Activated CD4-positive, alpha-beta T cell treated with anti-CD3 and anti-CD28 coated beads for 36 hours (primary cell): ENCODE measurements at regions not wholly inside any gene's neighbourhood (a gene's known extent, or its start where the extent isn't known, plus 50 kb on each side); places are given as distances from the start of the nearest gene placed in this dataset.
"Not testable (repeated sequence)": the region's sequence is repeated elsewhere in the genome, so short reads cannot be mapped to it uniquely, and the experiment has no call there.

Source experiments
- ATAC-seq: fragments of 200-7000 bp; cut with Tn5 transposase; one replicate; pipeline ENCODE4 v1.10.0; 2021; ENCODE audit warnings: mild to moderate bottlenecking, moderate library complexity
- CTCF ChIA-PET: fragments of 350-600 bp; sonication (Branson Sonifier 250); formaldehyde crosslinking; loops from one replicate; lab custom pipeline; 2021; ENCODE audit warnings: antibody characterized with exemption; lab: Charles Lee
- POLR2A ChIA-PET: fragments of 350-600 bp; sonication (Branson Sonifier 250); formaldehyde crosslinking; loops from one replicate; lab custom pipeline; 2021; ENCODE audit warnings: antibody characterized with exemption, inconsistent platforms; lab: Charles Lee
- DNase-seq: peaks from one replicate; pipeline ENCODE4 v3.0.0-alpha.2; 2020
- H3K27ac Mint-ChIP-seq: one replicate; pipeline ENCODE4 v1.8.0; 2021; ENCODE audit warnings: mixed read lengths
- H3K27me3 Mint-ChIP-seq: one replicate; pipeline ENCODE4 v1.8.0; 2021; ENCODE audit warnings: mixed read lengths
- H3K36me3 Mint-ChIP-seq: one replicate; pipeline ENCODE4 v1.8.0; 2021; ENCODE audit warnings: low read depth, mixed read lengths
- H3K4me1 Mint-ChIP-seq: one replicate; pipeline ENCODE4 v1.8.0; 2021; ENCODE audit warnings: mixed read lengths
- H3K4me3 Mint-ChIP-seq: one replicate; pipeline ENCODE4 v1.8.0; 2021; ENCODE audit warnings: mild to moderate bottlenecking, moderate library complexity, mixed read lengths
- H3K9me3 Mint-ChIP-seq: one replicate; pipeline ENCODE4 v1.8.0; 2021; ENCODE audit warnings: low read depth, mixed read lengths
- intact Hi-C, 2 experiments: fragments of 100-400 bp; cut with DNase I in 1 of 2; cut with micrococcal nuclease in 1 of 2; formaldehyde crosslinking; loops; one replicate each; pipeline versions ENCODE4 v1.14.2 to v1.15.1; 2022 to 2024; cut with DNase I, micrococcal nuclease

- H3K4me3 Mint-ChIP-seq = no peak overlapping the region
- POLR2A ChIA-PET = no interaction called here
- H3K9me3 Mint-ChIP-seq = peaks cover 3% of the 10 kb centered on the region
- no peak overlapping the region for H3K27ac Mint-ChIP-seq
- H3K36me3 Mint-ChIP-seq = no peaks in the 10 kb centered on the region
- no peaks in the 10 kb centered on the region for H3K27me3 Mint-ChIP-seq
- CTCF ChIA-PET = no interaction called here
- ATAC-seq (no peak), DNase-seq (no peak)
- intact Hi-C loops = no loop called here
- no peaks in the 10 kb centered on the region for H3K4me1 Mint-ChIP-seq
Measured at GRCh38 chr2:185391543-185391942, 347.1 kb upstream of the FSIP2 start.

DNA sequence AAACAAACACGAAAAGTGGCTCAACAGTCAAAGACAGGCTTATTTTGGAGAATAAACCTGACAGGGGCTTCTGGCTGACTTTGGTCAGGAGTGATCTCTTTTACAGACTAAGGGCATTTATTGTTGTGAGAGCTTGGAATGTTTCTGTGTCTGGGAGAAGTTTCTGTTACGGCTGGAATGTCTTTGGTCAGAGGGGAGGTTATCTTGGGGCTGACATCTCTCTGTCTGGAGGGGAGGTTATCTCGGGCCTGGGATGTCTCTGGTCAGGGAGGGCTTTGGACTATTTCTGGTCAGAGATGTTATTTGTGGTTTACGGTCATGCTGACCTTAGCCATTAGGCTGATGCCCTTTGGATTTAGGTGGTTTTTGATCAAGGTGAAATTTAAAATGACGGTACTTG lies 345.5 kb upstream of the FSIP2 start:
- Mint-ChIP-seq H3K27ac (no peak overlapping the region), H3K4me1 (no peaks in the 10 kb centered on the region), H3K36me3 (no peaks in the 10 kb centered on the region), H3K27me3 (no peaks in the 10 kb centered on the region), H3K4me3 (no peak overlapping the region), H3K9me3 (peaks cover 3% of the 10 kb centered on the region)
- no peak for ATAC-seq
- POLR2A ChIA-PET = no interaction called here
- no peak for DNase-seq
- intact Hi-C loops = no loop called here
- CTCF ChIA-PET = no interaction called here

DNA sequence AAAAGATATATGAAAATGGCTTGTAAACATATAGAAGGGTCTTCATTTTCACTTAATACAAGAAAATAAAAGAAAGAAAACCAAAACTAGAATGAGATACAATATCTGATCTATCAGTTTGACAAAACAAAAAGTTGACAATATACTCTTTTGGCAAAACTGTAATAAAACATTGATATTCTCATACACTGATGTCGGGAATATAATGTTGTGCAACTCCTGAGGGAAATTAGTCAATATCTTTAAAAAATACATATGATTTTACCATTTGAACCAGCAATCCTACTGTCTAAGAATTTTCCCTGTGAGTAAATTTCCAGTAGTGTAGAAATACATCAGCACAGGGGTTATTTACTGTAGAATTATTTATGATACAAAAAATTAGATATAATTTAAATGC lies 336.1 kb upstream of the FSIP2 start:
- CTCF ChIA-PET = no interaction called here
- POLR2A ChIA-PET = no interaction called here
- Mint-ChIP-seq H3K36me3 (no peaks in the 10 kb centered on the region), H3K27me3 (no peaks in the 10 kb centered on the region), H3K4me1 (no peaks in the 10 kb centered on the region), H3K4me3 (no peak overlapping the region), H3K9me3 (peaks cover 4% of the 10 kb centered on the region), H3K27ac (no peak overlapping the region)
- DNase-seq (no peak), ATAC-seq (no peak)
- intact Hi-C loops = no loop called here

DNA sequence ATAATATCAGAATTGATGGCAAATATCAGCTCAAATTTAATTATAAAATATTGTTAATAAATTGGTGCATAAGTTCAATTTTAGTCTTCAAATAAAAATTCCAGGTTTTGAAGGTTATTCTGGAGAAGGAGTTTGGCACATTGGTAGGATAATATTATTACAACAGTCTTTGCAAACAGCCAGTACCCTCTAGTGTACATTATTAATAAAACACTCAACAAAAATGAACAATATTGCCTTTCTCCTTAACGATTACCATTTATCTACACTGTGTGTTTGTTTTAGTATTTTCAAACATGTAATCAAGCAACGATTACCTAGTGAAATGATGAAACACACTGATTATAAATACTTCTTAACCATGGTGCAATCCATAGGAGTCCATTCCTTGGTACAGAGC lies 334.0 kb upstream of the FSIP2 start:
- no peaks in the 10 kb centered on the region for H3K4me1 Mint-ChIP-seq
- H3K4me3 Mint-ChIP-seq = no peak overlapping the region
- H3K27me3 Mint-ChIP-seq = no peaks in the 10 kb centered on the region
- intact Hi-C loops = no loop called here
- H3K9me3 Mint-ChIP-seq = peaks cover 2% of the 10 kb centered on the region
- no peak overlapping the region for H3K27ac Mint-ChIP-seq
- DNase-seq (no peak), ATAC-seq (no peak)
- CTCF ChIA-PET = no interaction called here
- no peaks in the 10 kb centered on the region for H3K36me3 Mint-ChIP-seq
- POLR2A ChIA-PET = no interaction called here

- intact Hi-C loops = no loop called here
- ChIA-PET POLR2A (no interaction called here), CTCF (no interaction called here)
- Mint-ChIP-seq H3K4me3 (no peak overlapping the region), H3K9me3 (peaks cover 6% of the 10 kb centered on the region), H3K27ac (no peak overlapping the region), H3K27me3 (no peaks in the 10 kb centered on the region), H3K36me3 (no peaks in the 10 kb centered on the region), H3K4me1 (no peaks in the 10 kb centered on the region)
- ATAC-seq (no peak), DNase-seq (no peak)
Measured at GRCh38 chr2:185417111-185417510, 321.5 kb upstream of the FSIP2 start.

DNA sequence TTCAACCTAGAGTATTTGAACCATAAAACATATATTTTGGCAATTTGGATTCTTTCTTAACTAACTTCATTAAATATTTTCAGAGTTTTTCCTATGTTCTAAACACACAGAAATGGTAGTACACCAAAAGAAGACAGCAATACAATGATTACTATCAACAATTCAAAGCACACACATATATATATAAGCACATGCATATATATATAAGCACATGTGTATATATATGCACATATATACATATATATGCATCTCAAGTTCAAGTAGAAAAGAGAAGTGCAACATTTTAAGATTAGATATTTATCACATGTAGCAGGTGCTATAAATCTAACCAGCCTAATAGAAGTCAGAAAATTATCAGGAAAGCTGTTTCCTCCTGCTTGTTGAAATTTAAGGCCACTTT lies 320.9 kb upstream of the FSIP2 start:
- CTCF ChIA-PET = interaction anchor here (0.6 to 1.2 kb wide), 2 partner anchors 9 to 325 kb away, joined by 3 read pairs; no protein-coding TSS in a partner anchor
- no peaks in the 10 kb centered on the region for H3K4me1 Mint-ChIP-seq
- intact Hi-C loops = no loop called here
- no peaks in the 10 kb centered on the region for H3K27me3 Mint-ChIP-seq
- no peak overlapping the region for H3K27ac Mint-ChIP-seq
- POLR2A ChIA-PET = no interaction called here
- no peak for ATAC-seq
- H3K4me3 Mint-ChIP-seq = no peak overlapping the region
- DNase-seq = no peak
- no peaks in the 10 kb centered on the region for H3K36me3 Mint-ChIP-seq
- peaks cover 6% of the 10 kb centered on the region for H3K9me3 Mint-ChIP-seq

DNA sequence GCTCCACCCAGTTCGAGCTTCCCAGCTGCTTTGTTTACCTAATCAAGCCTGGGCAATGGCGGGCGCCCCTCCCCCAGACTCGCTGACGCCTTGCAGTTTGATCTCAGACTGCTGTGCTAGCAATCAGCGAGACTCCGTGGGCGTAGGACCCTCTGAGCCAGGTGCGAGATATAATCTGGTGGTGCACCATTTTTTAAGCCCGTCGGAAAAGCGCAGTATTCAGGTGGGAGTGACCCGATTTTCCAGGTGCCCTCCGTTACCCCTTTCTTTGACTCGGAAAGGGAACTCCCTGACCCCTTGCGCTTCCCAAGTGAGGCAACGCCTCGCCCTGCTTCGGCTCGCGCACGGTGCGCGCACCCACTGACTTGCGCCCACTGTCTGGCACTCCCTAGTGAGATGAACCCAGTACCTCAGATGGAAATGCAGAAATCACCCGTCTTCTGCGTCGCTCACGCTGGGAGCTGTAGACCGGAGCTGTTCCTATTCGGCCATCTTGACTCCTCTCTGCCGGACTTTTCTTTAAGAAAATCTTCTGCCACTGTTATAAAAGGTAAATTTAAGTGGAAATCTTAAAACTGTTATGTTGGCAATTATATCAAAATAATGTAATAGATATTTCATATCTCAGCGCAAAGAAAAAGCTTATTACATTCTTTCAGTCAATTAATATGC lies 313.5 kb upstream of the FSIP2 start:
- H3K4me1 Mint-ChIP-seq, POLR2A ChIA-PET, H3K9me3 Mint-ChIP-seq, H3K27ac Mint-ChIP-seq, H3K36me3 Mint-ChIP-seq, intact Hi-C loops, H3K27me3 Mint-ChIP-seq, ATAC-seq, CTCF ChIA-PET: not testable (repeated sequence)
- DNase-seq = peak; percentile 22
- peak overlapping the region; percentile 30 for H3K4me3 Mint-ChIP-seq

GRCh38 chr2:185428000-185428399 lies 310.6 kb upstream of the FSIP2 start:
- no peak for ATAC-seq
- intact Hi-C loops = no loop called here
- Mint-ChIP-seq H3K36me3 (no peaks in the 10 kb centered on the region), H3K9me3 (no peaks in the 10 kb centered on the region), H3K4me3 (no peak overlapping the region), H3K4me1 (no peaks in the 10 kb centered on the region), H3K27me3 (no peaks in the 10 kb centered on the region), H3K27ac (no peak overlapping the region)
- DNase-seq = no peak
- POLR2A ChIA-PET = no interaction called here
- CTCF ChIA-PET = no interaction called here

GRCh38 chr2:185433824-185434223 lies 304.8 kb upstream of the FSIP2 start:
- ChIA-PET CTCF (no interaction called here), POLR2A (no interaction called here)
- Mint-ChIP-seq H3K4me3 (no peak overlapping the region), H3K27ac (no peak overlapping the region), H3K36me3 (no peaks in the 10 kb centered on the region), H3K27me3 (no peaks in the 10 kb centered on the region), H3K9me3 (peaks cover 5% of the 10 kb centered on the region), H3K4me1 (no peaks in the 10 kb centered on the region)
- no peak for DNase-seq
- ATAC-seq = no peak
- intact Hi-C loops = no loop called here

DNA sequence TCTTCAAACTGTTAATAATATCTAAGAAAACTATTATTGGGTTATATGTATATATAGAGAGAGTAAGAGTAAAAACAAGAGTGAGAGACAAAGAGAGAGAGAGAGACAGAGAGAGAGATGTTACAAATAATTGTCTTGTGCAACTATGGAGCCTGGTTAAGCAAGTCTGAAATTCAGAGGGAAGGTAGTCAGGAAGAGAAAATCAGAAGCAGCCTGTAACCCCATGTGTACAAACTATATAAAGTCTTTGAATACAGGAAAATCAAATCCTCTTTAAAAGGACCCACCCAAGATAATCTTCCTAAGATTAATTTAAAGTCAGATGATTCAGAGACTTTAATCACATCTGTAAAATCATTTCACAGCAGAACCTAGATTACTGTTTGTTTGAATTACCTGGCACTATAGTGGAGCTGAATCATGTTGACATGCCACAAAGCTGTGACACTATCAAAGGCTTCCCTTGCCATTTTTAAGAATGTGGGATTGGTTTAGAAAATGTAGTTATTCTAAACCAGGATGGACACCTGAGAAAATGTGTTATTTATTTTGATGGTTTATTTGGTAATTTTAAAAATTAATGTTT lies 301.7 kb upstream of the FSIP2 start:
- ATAC-seq = no peak
- intact Hi-C loops = no loop called here
- Mint-ChIP-seq H3K4me3 (no peak overlapping the region), H3K9me3 (peaks cover 6% of the 10 kb centered on the region), H3K36me3 (no peaks in the 10 kb centered on the region), H3K27me3 (no peaks in the 10 kb centered on the region), H3K27ac (no peak overlapping the region), H3K4me1 (no peaks in the 10 kb centered on the region)
- DNase-seq = no peak
- POLR2A ChIA-PET = no interaction called here
- CTCF ChIA-PET = no interaction called here

GRCh38 chr2:185441486-185442005 lies 297.1 kb upstream of the FSIP2 start:
- Mint-ChIP-seq H3K4me3 (no peak overlapping the region), H3K27me3 (no peaks in the 10 kb centered on the region), H3K9me3 (peaks cover 2% of the 10 kb centered on the region), H3K27ac (no peak overlapping the region), H3K36me3 (no peaks in the 10 kb centered on the region), H3K4me1 (no peaks in the 10 kb centered on the region)
- ChIA-PET CTCF (no interaction called here), POLR2A (interaction anchor here (0.6 to 1.0 kb wide), 2 partner anchors 11 to 15 kb away, joined by 3 read pairs; no protein-coding TSS in a partner anchor)
- ATAC-seq (no peak), DNase-seq (no peak)
- intact Hi-C loops = no loop called here

DNA sequence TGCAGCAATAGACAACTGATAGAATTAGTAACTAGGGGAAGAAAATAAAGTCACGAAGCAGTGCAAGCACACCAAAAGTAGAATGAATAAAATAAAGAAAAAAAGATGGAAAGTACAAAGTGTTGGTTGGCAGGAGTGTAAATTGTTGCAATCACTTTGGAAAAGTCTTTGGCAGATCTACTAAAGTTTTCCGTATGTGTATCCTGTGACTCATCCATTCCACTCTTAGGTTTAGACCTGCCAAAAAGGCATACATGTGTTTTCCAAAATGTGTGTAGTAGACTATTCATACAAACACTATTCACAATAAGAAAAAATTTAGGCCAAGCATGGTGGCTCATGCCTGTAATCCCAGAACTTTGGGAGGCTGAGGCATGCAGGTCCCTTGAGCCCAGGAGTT lies 282.1 kb upstream of the FSIP2 start:
- ATAC-seq (no peak), DNase-seq (no peak)
- ChIA-PET POLR2A (no interaction called here), CTCF (no interaction called here)
- H3K4me1 Mint-ChIP-seq = no peaks in the 10 kb centered on the region
- H3K9me3 Mint-ChIP-seq = peaks cover 6% of the 10 kb centered on the region
- no peaks in the 10 kb centered on the region for H3K27me3 Mint-ChIP-seq
- intact Hi-C loops = no loop called here
- no peaks in the 10 kb centered on the region for H3K36me3 Mint-ChIP-seq
- no peak overlapping the region for H3K27ac Mint-ChIP-seq
- H3K4me3 Mint-ChIP-seq = no peak overlapping the region
